Hindlimb muscle (tissue), 1 donor: ENCODE measurements at regions not wholly inside any gene's neighbourhood (a gene's known extent, or its start where the extent isn't known, plus 50 kb on each side); places are given as distances from the start of the nearest gene placed in this dataset.

Experiments
- DNase-seq: peaks from one replicate; pipeline ENCODE4 v3.0.0-alpha.2; 2013

- DNase-seq: no peak
These were observed 180.9 kb upstream of the ZBED5 start for GRCh38 chr11:11038782-11039181.

GRCh38 chr11:11038352-11038751 is 180.5 kb upstream of the ZBED5 start:
- DNase-seq: no peak

GRCh38 chr11:11036848-11037732 is 179.2 kb upstream of the ZBED5 start:
- DNase-seq: peak; percentile 44

- no peak for DNase-seq
These were observed 178.5 kb upstream of the ZBED5 start for GRCh38 chr11:11036185-11036847.

- no peak for DNase-seq
These were observed 177.5 kb upstream of the ZBED5 start for GRCh38 chr11:11035331-11035730.

GRCh38 chr11:11034476-11034875 is 176.6 kb upstream of the ZBED5 start:
- DNase-seq: no peak

- no peak for DNase-seq
These were observed 174.2 kb upstream of the ZBED5 start for GRCh38 chr11:11032066-11032465.

GRCh38 chr11:11029027-11029426 is 171.2 kb upstream of the ZBED5 start:
- DNase-seq: no peak

GRCh38 chr11:11028017-11028692 is 170.3 kb upstream of the ZBED5 start:
- DNase-seq: no peak

- DNase-seq: no peak
These were observed 169.4 kb upstream of the ZBED5 start for GRCh38 chr11:11027288-11027687.

- DNase-seq: no peak
These were observed 167.2 kb upstream of the ZBED5 start for GRCh38 chr11:11025087-11025486.

GRCh38 chr11:11022125-11022730 is 164.4 kb upstream of the ZBED5 start:
- DNase-seq: no peak

GRCh38 chr11:11021563-11021962 is 163.7 kb upstream of the ZBED5 start:
- DNase-seq: no peak

GRCh38 chr11:11020747-11021149 is 162.9 kb upstream of the ZBED5 start:
- no peak for DNase-seq

GRCh38 chr11:11020219-11020726 is 162.4 kb upstream of the ZBED5 start:
- DNase-seq: no peak

- no peak for DNase-seq
These were observed 159.1 kb upstream of the ZBED5 start for GRCh38 chr11:11016943-11017342.

GRCh38 chr11:11016068-11016467 is 158.2 kb upstream of the ZBED5 start:
- DNase-seq: no peak

GRCh38 chr11:11011617-11012016 is 153.8 kb upstream of the ZBED5 start:
- DNase-seq: no peak

GRCh38 chr11:11010624-11011127 is 152.8 kb upstream of the ZBED5 start:
- no peak for DNase-seq

GRCh38 chr11:11009179-11009578 is 151.3 kb upstream of the ZBED5 start:
- no peak for DNase-seq

- no peak for DNase-seq
These were observed 146.2 kb upstream of the ZBED5 start for GRCh38 chr11:11004069-11004468.

- DNase-seq: no peak
These were observed 145.4 kb upstream of the ZBED5 start for GRCh38 chr11:11003226-11003625.
